Progenitor cell of endocrine pancreas (in vitro differentiated cells): ENCODE measurements at regions not wholly inside any gene's neighbourhood (a gene's known extent, or its start where the extent isn't known, plus 50 kb on each side); places are given as distances from the start of the nearest gene placed in this dataset.

ENCODE experiments used
- DNase-seq: peaks from one replicate; pipeline ENCODE4 v3.0.0; 2021; ENCODE audit warnings: low spot score; ENCODE audit not compliant: unreplicated experiment
- H3K27ac Mint-ChIP-seq: 2 replicates; pipeline ENCODE4 v1.8.0; 2021; ENCODE audit warnings: mild to moderate bottlenecking, moderate library complexity, mixed read lengths
- H3K27me3 Mint-ChIP-seq: 2 replicates; pipeline ENCODE4 v1.8.0; 2021; ENCODE audit warnings: mixed read lengths
- H3K36me3 Mint-ChIP-seq: 2 replicates; pipeline ENCODE4 v1.8.0; 2022; ENCODE audit warnings: mixed read lengths; ENCODE audit not compliant: insufficient read depth
- H3K4me1 Mint-ChIP-seq: 2 replicates; pipeline ENCODE4 v1.8.0; 2021; ENCODE audit warnings: low read depth, mixed read lengths
- H3K4me3 Mint-ChIP-seq: 2 replicates; pipeline ENCODE4 v1.8.0; 2021; ENCODE audit warnings: low read depth, mild to moderate bottlenecking, moderate library complexity, mixed read lengths
- H3K9me3 Mint-ChIP-seq: 2 replicates; pipeline ENCODE4 v1.8.0; 2021; ENCODE audit warnings: low read depth, mixed read lengths
- TF ChIP-seq, protein P1 (sequence below): fragments of 200-600 bp; sonication (generic); IDR thresholded peaks from one replicate; pipeline ENCODE4 v1.5.0; 2021; ENCODE audit warnings: antibody characterized with exemption, mild to moderate bottlenecking; ENCODE audit not compliant: unreplicated experiment

DNA sequence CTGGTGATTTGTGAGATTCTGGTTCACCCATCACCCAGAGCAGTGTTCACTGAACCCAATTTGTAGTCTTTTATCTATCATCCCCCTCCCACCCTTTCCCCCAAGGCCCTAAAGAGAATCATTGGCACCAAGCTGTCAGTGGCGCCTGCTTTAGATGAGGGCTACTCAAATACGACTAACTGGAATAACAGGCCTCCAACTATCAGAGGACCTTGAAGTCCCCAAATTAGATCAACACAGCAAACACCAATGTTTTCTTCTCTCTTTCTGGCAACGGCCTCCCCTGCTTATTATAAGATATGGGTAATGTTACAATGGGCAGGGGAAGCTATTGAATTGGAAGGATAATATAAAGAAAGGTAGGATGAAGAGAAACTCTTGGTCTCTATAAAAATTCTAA lies 232.3 kb downstream of the SCG2 start:
- TF ChIP-seq, protein P1, sequence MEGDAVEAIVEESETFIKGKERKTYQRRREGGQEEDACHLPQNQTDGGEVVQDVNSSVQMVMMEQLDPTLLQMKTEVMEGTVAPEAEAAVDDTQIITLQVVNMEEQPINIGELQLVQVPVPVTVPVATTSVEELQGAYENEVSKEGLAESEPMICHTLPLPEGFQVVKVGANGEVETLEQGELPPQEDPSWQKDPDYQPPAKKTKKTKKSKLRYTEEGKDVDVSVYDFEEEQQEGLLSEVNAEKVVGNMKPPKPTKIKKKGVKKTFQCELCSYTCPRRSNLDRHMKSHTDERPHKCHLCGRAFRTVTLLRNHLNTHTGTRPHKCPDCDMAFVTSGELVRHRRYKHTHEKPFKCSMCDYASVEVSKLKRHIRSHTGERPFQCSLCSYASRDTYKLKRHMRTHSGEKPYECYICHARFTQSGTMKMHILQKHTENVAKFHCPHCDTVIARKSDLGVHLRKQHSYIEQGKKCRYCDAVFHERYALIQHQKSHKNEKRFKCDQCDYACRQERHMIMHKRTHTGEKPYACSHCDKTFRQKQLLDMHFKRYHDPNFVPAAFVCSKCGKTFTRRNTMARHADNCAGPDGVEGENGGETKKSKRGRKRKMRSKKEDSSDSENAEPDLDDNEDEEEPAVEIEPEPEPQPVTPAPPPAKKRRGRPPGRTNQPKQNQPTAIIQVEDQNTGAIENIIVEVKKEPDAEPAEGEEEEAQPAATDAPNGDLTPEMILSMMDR, result no peak
- no peak for DNase-seq
- Mint-ChIP-seq H3K27me3 (peaks cover 14% of the 10 kb centered on the region), H3K9me3 (no peaks in the 10 kb centered on the region), H3K36me3 (no peaks in the 10 kb centered on the region), H3K4me3 (no peak overlapping the region), H3K27ac (no peak overlapping the region), H3K4me1 (no peaks in the 10 kb centered on the region)

DNA sequence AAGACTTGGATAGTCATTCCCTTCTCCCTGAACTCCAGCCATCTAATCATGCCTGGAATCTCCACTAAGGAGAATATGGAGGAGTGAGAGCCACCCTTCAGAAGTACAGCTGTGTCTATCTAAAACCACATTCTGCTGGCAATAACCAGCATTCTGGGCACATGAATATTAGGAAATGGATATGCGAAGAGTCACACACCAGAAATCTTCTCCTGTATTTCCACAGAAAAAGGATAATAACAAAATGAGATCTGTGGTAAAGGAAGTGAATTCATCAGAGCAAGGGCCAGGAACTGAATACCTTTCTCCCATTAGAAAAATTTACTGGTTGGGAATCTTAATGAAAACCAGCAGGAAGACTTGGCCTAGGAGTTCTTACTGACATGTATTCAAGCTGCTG lies 218.8 kb downstream of the SCG2 start:
- DNase-seq, result no peak
- Mint-ChIP-seq H3K36me3 (no peaks in the 10 kb centered on the region), H3K9me3 (no peaks in the 10 kb centered on the region), H3K4me3 (no peak overlapping the region), H3K27me3 (peaks cover 20% of the 10 kb centered on the region), H3K27ac (no peak overlapping the region), H3K4me1 (no peaks in the 10 kb centered on the region)
- TF ChIP-seq, protein P1, result no peak

DNA sequence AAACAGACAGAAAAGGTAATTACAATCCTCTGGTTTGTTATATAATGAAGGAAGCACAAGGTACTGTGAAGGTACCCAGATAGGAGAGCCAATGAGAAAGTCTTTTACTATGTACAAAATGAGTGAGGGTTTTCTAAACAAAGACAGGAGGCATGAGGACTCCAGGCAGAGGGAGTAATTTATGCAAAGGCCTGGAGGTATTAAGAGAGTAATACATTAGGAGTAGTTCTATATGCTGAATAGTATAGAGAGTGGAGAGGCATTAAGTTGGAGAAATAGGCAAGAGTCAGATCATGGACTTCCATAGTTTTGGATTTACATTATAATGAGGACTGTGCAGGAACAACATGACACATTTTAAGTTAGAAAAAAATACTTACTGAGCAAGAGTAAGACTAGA lies 216.0 kb downstream of the SCG2 start:
- Mint-ChIP-seq H3K4me1 (no peaks in the 10 kb centered on the region), H3K36me3 (no peaks in the 10 kb centered on the region), H3K27ac (no peak overlapping the region), H3K27me3 (peaks cover 10% of the 10 kb centered on the region), H3K9me3 (no peaks in the 10 kb centered on the region), H3K4me3 (no peak overlapping the region)
- TF ChIP-seq, protein P1, result no peak
- no peak for DNase-seq

DNA sequence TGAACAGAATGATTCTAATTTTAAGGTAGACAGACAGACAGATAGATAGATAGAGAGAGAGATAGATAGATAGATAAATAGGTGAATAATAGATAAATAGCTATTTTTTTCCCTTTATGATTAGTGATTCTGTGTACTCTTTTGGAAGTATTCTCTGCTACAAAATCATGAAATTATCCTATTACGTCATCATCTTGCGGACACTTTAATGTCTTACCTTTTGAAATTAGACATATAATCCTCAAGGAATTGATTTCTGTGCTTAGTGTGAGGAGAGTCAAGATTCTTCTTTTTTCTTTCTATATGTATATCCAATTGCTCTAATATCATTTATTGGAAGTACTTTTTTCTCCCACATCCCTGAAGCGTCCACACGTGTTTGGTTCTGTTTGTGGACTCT lies 215.2 kb downstream of the SCG2 start:
- DNase-seq, result no peak
- no peaks in the 10 kb centered on the region for H3K4me1 Mint-ChIP-seq
- H3K9me3 Mint-ChIP-seq, result no peaks in the 10 kb centered on the region
- no peak overlapping the region for H3K27ac Mint-ChIP-seq
- H3K36me3 Mint-ChIP-seq, result no peaks in the 10 kb centered on the region
- no peak overlapping the region for H3K4me3 Mint-ChIP-seq
- TF ChIP-seq, protein P1, result no peak
- H3K27me3 Mint-ChIP-seq, result peaks cover 8% of the 10 kb centered on the region

DNA sequence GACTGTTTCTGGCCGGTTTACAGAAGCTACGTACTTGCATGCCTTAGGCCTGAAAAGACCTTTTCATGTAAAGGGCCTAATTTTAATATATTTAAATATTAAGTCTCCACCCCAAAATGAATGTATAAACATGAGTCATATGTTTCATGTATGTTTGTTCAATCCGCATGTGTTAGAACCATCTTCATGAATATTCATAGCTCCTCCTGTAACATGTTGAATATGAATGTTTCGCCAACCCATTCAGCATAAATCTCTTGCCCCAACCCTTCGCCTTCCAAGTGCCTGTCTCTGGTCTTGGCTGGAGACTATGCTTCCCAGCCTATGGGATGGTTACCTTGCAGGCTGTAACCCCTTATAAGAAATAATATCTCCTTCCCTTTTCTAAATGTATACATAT lies 212.5 kb downstream of the SCG2 start:
- H3K36me3 Mint-ChIP-seq, result no peaks in the 10 kb centered on the region
- peaks cover 9% of the 10 kb centered on the region for H3K9me3 Mint-ChIP-seq
- no peaks in the 10 kb centered on the region for H3K4me1 Mint-ChIP-seq
- no peaks in the 10 kb centered on the region for H3K27me3 Mint-ChIP-seq
- H3K4me3 Mint-ChIP-seq, result no peak overlapping the region
- H3K27ac Mint-ChIP-seq, result no peak overlapping the region
- TF ChIP-seq, protein P1, result no peak
- no peak for DNase-seq
